GM13977 (cell line): ENCODE measurements at regions not wholly inside any gene's neighbourhood (a gene's known extent, or its start where the extent isn't known, plus 50 kb on each side); places are given as distances from the start of the nearest gene placed in this dataset.
A peak's percentile ranks its signal among the peaks of the same experiment; 100 is the strongest.

Experiments used
- DNase-seq: peaks from one replicate; pipeline ENCODE4 v3.0.0; 2012; ENCODE audit warnings: low spot score
- CTCF ChIP-seq: IDR thresholded peaks from 2 replicates; pipeline ENCODE4 v1.5.1; 2012; ENCODE audit warnings: mild to moderate bottlenecking, control low read depth; ENCODE audit not compliant: insufficient read depth; ENCODE audit errors: extremely low read depth, missing control alignments
- in situ Hi-C: fragments of 300-500 bp; cut with MboI; formaldehyde crosslinking; loops from one replicate; pipeline ENCODE4 v1.12.0; 2022; ENCODE audit warnings: low sequenced_read_pairs, low pct_unique_long_range_greater_than_20kb, mixed read lengths, inconsistent platforms; ENCODE audit not compliant: unreplicated experiment

DNA sequence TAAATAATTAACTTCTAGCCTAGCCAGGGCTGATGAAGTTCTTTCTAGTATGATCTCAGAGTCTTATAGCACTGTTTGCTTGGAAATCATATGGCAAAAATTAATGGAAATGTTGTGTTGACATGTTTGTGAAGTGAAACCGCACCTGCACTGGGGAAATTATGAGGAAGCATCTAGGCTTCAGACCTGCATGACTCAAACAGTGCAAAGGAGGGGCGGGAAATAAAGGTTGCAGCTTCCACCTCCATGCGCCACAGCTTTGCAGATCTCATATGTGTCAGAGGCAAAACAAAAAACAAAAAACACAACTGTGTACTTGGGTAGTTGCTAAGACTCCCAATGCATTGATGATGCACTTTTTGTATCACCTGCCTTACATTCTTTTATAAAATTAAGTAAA, 1080.6 kb downstream of the PLA2G4A start:
- TF ChIP-seq CTCF = no peak
- in situ Hi-C loops = no loop called here
- no peak for DNase-seq

- no peak for DNase-seq
- in situ Hi-C loops = no loop called here
- no peak for TF ChIP-seq CTCF
Observed at GRCh38 chr1:187911820-187912219, 1083.1 kb downstream of the PLA2G4A start.

- TF ChIP-seq CTCF = no peak
- in situ Hi-C loops = no loop called here
- DNase-seq = no peak
Observed at GRCh38 chr1:187920976-187921375, 1092.2 kb downstream of the PLA2G4A start.

- no peak for TF ChIP-seq CTCF
- in situ Hi-C loops = no loop called here
- DNase-seq = no peak
Observed at GRCh38 chr1:187921426-187921825, 1092.7 kb downstream of the PLA2G4A start.

- in situ Hi-C loops = no loop called here
- TF ChIP-seq CTCF = no peak
- no peak for DNase-seq
Observed at GRCh38 chr1:187922255-187922654, 1093.5 kb downstream of the PLA2G4A start.

- in situ Hi-C loops = no loop called here
- no peak for TF ChIP-seq CTCF
- DNase-seq = no peak
Observed at GRCh38 chr1:187924252-187924651, 1095.5 kb downstream of the PLA2G4A start.

DNA sequence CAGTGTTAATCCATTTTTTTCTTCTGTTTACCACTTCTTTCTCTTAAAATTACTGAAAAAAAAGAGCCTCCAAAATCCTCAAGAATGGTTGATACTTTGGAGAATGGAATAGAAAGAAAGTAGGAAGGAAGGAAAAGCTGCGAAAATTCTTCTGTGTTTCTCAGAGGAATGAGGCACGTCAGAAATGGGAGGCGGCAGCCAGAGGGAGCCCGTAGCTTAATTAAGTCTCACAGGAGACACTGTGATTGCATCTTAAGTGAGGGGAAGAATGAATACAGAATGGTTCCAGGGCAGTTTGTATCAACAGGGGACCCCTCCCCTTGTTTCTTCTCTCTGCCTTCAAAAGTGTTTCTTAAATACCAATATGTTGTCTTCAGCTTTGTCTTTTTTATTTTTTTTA, 1099.5 kb downstream of the PLA2G4A start:
- in situ Hi-C loops = no loop called here
- TF ChIP-seq CTCF = peak; percentile 69
- DNase-seq = peak; percentile 26
